ENCODE measurements at regions not wholly inside any gene's neighbourhood (a gene's known extent, or its start where the extent isn't known, plus 50 kb on each side); places are given as distances from the start of the nearest gene placed in this dataset.
A peak's percentile ranks its signal among the peaks of the same experiment; 100 is the strongest.

DNA sequence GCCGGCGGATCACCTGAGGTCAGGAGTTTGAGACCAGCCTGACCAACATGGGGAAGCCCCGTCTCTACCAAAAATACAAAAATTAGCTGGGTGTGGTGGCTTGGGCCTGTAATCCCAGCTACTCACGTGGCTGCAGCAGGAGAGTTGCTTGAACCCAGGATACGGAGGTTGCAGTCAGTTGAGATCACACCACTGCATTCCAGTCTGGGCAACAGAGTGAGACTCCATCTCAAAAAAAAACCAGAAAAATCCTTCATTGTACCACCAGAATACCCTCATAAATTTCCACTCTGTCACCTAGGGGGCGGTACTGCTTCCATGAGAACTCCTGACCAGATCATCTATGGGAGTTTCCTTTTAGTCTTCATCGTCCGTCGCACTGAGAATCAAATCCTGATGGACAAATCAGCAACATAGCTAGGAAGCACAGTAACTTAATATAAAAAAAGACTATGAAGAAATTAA, 225.8 kb upstream of the KLF14 start (continued):
- TF ChIP-seq ZNF391 (tag by site-specific recombination; IDR thresholded peaks at IDR 0.05; ENCODE audit: borderline replicate concordance, low read depth) (no peak), ZNF529 (tag by site-specific recombination; IDR thresholded peaks at IDR 0.05; ENCODE audit: insufficient replicate concordance) (no peak)

DNA sequence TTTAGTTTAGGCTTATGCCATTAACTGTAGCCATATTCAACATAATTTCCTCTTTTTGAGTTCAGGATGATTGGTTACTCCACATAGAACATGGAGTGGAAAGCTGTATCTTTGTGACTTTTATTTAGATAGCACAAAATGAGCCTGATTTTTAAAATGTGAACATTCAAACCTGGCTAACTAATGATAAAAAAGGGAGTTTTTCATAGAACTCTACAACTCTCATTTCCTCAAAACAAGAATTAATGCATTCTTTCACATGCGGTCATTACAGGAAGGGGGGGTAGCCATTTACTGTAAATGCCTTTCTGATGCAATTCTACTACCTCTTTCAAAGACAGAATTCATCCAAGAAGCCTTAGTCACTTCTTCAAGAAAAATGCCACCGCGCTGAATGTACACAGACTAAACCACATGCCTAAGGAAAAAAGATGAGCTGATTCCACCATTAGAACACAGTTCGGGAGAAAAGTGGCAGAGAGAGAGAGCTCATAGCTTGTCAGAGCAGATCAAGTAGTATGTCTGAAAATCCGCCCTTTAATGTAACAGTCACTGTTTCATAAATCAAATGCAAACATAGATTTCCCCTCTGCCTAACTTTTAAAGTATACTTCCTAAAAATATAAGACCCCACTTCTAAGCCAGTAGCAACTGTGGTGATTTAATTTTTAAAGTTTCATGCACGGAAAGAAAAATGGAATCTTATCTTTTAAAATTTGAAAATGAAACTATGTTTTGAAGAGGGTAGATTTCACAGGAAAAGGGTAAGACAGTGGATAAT, 226.4 kb upstream of the KLF14 start:
- CTCF ChIA-PET: interaction anchor here (0.6 to 3.0 kb wide), 8 partner anchors 11 to 1250 kb away, joined by 3 to 18 read pairs (median 4); no protein-coding TSS in a partner anchor

DNA sequence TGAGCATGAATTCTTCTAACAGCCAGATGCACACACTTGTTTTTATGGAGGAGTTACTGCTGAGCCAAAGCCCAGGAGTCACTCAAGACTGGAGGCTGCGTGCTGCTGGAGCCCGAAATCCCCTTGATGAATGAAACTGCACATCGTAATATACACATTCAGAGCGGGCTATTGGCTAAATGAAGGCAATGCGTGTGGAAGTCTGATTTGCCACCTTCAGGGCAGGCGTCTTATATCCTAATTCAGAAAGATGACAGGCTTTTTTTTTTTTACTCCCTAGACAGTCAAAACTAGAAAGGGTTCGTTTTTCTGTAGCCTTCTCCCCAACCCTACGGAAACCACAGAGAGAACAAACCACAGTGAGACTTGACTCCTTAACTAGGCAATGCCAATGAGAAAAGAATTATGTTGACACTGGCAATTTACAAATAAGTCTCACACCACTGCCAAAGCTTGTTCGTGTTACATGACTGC, 227.2 kb upstream of the KLF14 start:
- no peaks in the 10 kb centered on the region for H3K36me3 ChIP-seq (ENCODE audit: control insufficient read depth in 2 of 2, insufficient read depth in 1 of 2, low read length in 2 of 2)
- no peak for TF ChIP-seq ZNF629 (tag by site-specific recombination; IDR thresholded peaks at IDR 0.05)
- TF ChIP-seq, protein P1, sequence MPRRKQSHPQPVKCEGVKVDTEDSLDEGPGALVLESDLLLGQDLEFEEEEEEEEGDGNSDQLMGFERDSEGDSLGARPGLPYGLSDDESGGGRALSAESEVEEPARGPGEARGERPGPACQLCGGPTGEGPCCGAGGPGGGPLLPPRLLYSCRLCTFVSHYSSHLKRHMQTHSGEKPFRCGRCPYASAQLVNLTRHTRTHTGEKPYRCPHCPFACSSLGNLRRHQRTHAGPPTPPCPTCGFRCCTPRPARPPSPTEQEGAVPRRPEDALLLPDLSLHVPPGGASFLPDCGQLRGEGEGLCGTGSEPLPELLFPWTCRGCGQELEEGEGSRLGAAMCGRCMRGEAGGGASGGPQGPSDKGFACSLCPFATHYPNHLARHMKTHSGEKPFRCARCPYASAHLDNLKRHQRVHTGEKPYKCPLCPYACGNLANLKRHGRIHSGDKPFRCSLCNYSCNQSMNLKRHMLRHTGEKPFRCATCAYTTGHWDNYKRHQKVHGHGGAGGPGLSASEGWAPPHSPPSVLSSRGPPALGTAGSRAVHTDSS (tag by site-specific recombination; IDR thresholded peaks at IDR 0.05): no peak
- TF ChIP-seq, protein P2, sequence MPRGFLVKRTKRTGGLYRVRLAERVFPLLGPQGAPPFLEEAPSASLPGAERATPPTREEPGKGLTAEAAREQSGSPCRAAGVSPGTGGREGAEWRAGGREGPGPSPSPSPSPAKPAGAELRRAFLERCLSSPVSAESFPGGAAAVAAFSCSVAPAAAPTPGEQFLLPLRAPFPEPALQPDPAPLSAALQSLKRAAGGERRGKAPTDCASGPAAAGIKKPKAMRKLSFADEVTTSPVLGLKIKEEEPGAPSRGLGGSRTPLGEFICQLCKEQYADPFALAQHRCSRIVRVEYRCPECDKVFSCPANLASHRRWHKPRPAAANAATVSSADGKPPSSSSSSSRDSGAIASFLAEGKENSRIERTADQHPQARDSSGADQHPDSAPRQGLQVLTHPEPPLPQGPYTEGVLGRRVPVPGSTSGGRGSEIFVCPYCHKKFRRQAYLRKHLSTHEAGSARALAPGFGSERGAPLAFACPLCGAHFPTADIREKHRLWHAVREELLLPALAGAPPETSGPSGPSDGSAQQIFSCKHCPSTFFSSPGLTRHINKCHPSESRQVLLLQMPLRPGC (tag by site-specific recombination; IDR thresholded peaks at IDR 0.05): no peak
- no peak for TF ChIP-seq IKZF3 (tag by site-specific recombination; IDR thresholded peaks at IDR 0.05)
- TF ChIP-seq, protein P3, sequence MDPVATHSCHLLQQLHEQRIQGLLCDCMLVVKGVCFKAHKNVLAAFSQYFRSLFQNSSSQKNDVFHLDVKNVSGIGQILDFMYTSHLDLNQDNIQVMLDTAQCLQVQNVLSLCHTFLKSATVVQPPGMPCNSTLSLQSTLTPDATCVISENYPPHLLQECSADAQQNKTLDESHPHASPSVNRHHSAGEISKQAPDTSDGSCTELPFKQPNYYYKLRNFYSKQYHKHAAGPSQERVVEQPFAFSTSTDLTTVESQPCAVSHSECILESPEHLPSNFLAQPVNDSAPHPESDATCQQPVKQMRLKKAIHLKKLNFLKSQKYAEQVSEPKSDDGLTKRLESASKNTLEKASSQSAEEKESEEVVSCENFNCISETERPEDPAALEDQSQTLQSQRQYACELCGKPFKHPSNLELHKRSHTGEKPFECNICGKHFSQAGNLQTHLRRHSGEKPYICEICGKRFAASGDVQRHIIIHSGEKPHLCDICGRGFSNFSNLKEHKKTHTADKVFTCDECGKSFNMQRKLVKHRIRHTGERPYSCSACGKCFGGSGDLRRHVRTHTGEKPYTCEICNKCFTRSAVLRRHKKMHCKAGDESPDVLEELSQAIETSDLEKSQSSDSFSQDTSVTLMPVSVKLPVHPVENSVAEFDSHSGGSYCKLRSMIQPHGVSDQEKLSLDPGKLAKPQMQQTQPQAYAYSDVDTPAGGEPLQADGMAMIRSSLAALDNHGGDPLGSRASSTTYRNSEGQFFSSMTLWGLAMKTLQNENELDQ (tag by site-specific recombination; IDR thresholded peaks at IDR 0.05; ENCODE audit: low read depth): no peak
- no peak for TF ChIP-seq ZBTB8A (tag by site-specific recombination; IDR thresholded peaks at IDR 0.05)
- TF ChIP-seq, protein P4, sequence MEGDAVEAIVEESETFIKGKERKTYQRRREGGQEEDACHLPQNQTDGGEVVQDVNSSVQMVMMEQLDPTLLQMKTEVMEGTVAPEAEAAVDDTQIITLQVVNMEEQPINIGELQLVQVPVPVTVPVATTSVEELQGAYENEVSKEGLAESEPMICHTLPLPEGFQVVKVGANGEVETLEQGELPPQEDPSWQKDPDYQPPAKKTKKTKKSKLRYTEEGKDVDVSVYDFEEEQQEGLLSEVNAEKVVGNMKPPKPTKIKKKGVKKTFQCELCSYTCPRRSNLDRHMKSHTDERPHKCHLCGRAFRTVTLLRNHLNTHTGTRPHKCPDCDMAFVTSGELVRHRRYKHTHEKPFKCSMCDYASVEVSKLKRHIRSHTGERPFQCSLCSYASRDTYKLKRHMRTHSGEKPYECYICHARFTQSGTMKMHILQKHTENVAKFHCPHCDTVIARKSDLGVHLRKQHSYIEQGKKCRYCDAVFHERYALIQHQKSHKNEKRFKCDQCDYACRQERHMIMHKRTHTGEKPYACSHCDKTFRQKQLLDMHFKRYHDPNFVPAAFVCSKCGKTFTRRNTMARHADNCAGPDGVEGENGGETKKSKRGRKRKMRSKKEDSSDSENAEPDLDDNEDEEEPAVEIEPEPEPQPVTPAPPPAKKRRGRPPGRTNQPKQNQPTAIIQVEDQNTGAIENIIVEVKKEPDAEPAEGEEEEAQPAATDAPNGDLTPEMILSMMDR (tag by site-specific recombination; IDR thresholded peaks at IDR 0.05): no peak
- TF ChIP-seq SP2 (tag by site-specific recombination; IDR thresholded peaks at IDR 0.05): no peak
- no peak for TF ChIP-seq RBAK (tag by site-specific recombination; IDR thresholded peaks at IDR 0.05)
- no peak for TF ChIP-seq ZNF391 (tag by site-specific recombination; IDR thresholded peaks at IDR 0.05; ENCODE audit: borderline replicate concordance, low read depth)
- TF ChIP-seq ZNF248 (tag by site-specific recombination; IDR thresholded peaks at IDR 0.05): no peak

More for the DNA sequence above, 226.4 kb upstream of the KLF14 start:
- TF ChIP-seq, protein P5, sequence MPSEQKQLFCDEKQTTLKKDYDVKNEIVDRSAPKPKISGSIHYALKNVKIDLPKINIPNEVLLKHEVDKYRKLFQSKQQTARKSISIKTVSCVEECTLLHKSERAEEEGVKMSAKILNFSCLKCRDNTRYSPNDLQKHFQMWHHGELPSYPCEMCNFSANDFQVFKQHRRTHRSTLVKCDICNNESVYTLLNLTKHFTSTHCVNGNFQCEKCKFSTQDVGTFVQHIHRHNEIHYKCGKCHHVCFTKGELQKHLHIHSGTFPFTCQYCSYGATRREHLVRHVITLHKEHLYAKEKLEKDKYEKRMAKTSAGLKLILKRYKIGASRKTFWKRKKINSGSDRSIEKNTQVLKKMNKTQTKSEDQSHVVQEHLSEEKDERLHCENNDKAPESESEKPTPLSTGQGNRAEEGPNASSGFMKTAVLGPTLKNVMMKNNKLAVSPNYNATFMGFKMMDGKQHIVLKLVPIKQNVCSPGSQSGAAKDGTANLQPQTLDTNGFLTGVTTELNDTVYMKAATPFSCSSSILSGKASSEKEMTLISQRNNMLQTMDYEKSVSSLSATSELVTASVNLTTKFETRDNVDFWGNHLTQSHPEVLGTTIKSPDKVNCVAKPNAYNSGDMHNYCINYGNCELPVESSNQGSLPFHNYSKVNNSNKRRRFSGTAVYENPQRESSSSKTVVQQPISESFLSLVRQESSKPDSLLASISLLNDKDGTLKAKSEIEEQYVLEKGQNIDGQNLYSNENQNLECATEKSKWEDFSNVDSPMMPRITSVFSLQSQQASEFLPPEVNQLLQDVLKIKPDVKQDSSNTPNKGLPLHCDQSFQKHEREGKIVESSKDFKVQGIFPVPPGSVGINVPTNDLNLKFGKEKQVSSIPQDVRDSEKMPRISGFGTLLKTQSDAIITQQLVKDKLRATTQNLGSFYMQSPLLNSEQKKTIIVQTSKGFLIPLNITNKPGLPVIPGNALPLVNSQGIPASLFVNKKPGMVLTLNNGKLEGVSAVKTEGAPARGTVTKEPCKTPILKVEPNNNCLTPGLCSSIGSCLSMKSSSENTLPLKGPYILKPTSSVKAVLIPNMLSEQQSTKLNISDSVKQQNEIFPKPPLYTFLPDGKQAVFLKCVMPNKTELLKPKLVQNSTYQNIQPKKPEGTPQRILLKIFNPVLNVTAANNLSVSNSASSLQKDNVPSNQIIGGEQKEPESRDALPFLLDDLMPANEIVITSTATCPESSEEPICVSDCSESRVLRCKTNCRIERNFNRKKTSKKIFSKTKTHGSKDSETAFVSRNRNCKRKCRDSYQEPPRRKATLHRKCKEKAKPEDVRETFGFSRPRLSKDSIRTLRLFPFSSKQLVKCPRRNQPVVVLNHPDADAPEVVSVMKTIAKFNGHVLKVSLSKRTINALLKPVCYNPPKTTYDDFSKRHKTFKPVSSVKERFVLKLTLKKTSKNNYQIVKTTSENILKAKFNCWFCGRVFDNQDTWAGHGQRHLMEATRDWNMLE (tag by site-specific recombination; conservative IDR thresholded peaks at IDR 0.05; ENCODE audit: low read depth): peak; percentile 29; the same call in 1 of the 2 replicates
- TF ChIP-seq ZFP69B (tag by site-specific recombination; IDR thresholded peaks at IDR 0.05) (no peak), ZNF670 (tag by site-specific recombination; IDR thresholded peaks at IDR 0.05; ENCODE audit: low read depth) (no peak), SETDB1 (IDR thresholded peaks at IDR 0.05; ENCODE audit: insufficient read length, low read length) (peak; percentile 16), ZNF146 (tag by site-specific recombination; IDR thresholded peaks at IDR 0.05) (no peak), ZNF341 (tag by site-specific recombination; IDR thresholded peaks at IDR 0.05; ENCODE audit: low read depth) (no peak), ZNF585B (tag by site-specific recombination; IDR thresholded peaks at IDR 0.05) (no peak), ZNF558 (tag by site-specific recombination; IDR thresholded peaks at IDR 0.05) (no peak)
- POLR2A ChIA-PET: interaction anchor here (0.6 kb wide), 1 partner anchor 1530 kb away, joined by 6 read pairs; no protein-coding TSS in a partner anchor
- H3K36me3 ChIP-seq (ENCODE audit: control insufficient read depth in 2 of 2, insufficient read depth in 1 of 2, low read length in 2 of 2): no peaks in the 10 kb centered on the region
- H3K27ac ChIP-seq (ENCODE audit: extremely low read depth, low read depth, low read length): no peak overlapping the region
- H3K4me3 ChIP-seq (ENCODE audit: low read depth, low read length): no peak overlapping the region
- H3K9me3 ChIP-seq (ENCODE audit: control insufficient read depth, insufficient read depth, low read depth, low read length): no peaks in the 10 kb centered on the region
- H3K4me1 ChIP-seq (ENCODE audit: control insufficient read depth, insufficient read depth, low read length): no peaks in the 10 kb centered on the region

More for the DNA sequence above, 227.2 kb upstream of the KLF14 start:
- H3K4me3 ChIP-seq (ENCODE audit: low read depth, low read length): no peak overlapping the region
- H3K27ac ChIP-seq (ENCODE audit: extremely low read depth, low read depth, low read length): no peak overlapping the region
- H3K9me3 ChIP-seq (ENCODE audit: control insufficient read depth, insufficient read depth, low read depth, low read length): no peaks in the 10 kb centered on the region
- POLR2A ChIA-PET: no interaction called here
- CTCF ChIA-PET: interaction anchor here (1.8 to 3.0 kb wide), 2 partner anchors 21 to 57 kb away, joined by 5 to 18 read pairs; no protein-coding TSS in a partner anchor
- H3K4me1 ChIP-seq (ENCODE audit: control insufficient read depth, insufficient read depth, low read length): no peaks in the 10 kb centered on the region

Measured in HEK293 (cell line).